CD4-positive, alpha-beta memory T cell (primary cell): ENCODE measurements at regions not wholly inside any gene's neighbourhood (a gene's known extent, or its start where the extent isn't known, plus 50 kb on each side); places are given as distances from the start of the nearest gene placed in this dataset.

Experiments
- CTCF ChIA-PET: fragments of 350-600 bp; sonication (Branson Sonifier 250); formaldehyde crosslinking; loops from one replicate; lab custom pipeline; 2021; ENCODE audit warnings: inconsistent platforms; ENCODE audit not compliant: partially characterized antibody; lab: Charles Lee
- POLR2A ChIA-PET: fragments of 350-600 bp; sonication (Branson Sonifier 250); formaldehyde crosslinking; loops from one replicate; lab custom pipeline; 2021; ENCODE audit not compliant: partially characterized antibody; lab: Charles Lee
- DNase-seq, 5 donors: peaks; one replicate each; pipeline versions ENCODE4 v3.0.0 to v3.0.0-alpha.2; 2020 to 2022; ENCODE audit warnings: mixed read lengths in 1 of 5
- H3K27ac ChIP-seq: one replicate; pipeline ENCODE4 v1.7.0; 2013; ENCODE audit warnings: low read depth, low read length
- H3K27me3 ChIP-seq: 2 replicates; pipeline ENCODE4 v1.7.0; 2013; ENCODE audit warnings: mild to moderate bottlenecking, low read length, moderate library complexity; ENCODE audit not compliant: insufficient read depth
- H3K36me3 ChIP-seq: 2 replicates; pipeline ENCODE4 v1.7.0; 2013; ENCODE audit warnings: mild to moderate bottlenecking, low read length, moderate library complexity; ENCODE audit not compliant: insufficient read depth
- H3K4me1 ChIP-seq: 2 replicates; pipeline ENCODE4 v1.7.0; 2013; ENCODE audit warnings: mild to moderate bottlenecking, low read length, moderate library complexity; ENCODE audit not compliant: insufficient read depth
- H3K4me3 ChIP-seq, 2 donors: one replicate each; pipeline ENCODE4 v1.7.0; 2013; ENCODE audit warnings: low read length in 2 of 2, mild to moderate bottlenecking in 1 of 2
- H3K9me3 ChIP-seq, 2 donors: one replicate each; pipeline ENCODE4 v1.7.0; 2013; ENCODE audit warnings: low read length in 2 of 2, control low read depth in 1 of 2; ENCODE audit not compliant: control insufficient read depth in 1 of 2
- H3K27ac Mint-ChIP-seq, 7 donors: one replicate each; pipeline ENCODE4 v1.8.0; 2020 to 2021; ENCODE audit warnings: mixed read lengths in 7 of 7, mild to moderate bottlenecking in 6 of 7, inconsistent platforms in 3 of 7, moderate library complexity in 3 of 7
- H3K27me3 Mint-ChIP-seq, 2 donors: one replicate each; pipeline ENCODE4 v1.8.0; 2020 to 2021; ENCODE audit warnings: mixed read lengths in 2 of 2
- H3K36me3 Mint-ChIP-seq, 2 donors: one replicate each; pipeline ENCODE4 v1.8.0; 2020 to 2021; ENCODE audit warnings: mixed read lengths in 2 of 2, inconsistent platforms in 1 of 2, mild to moderate bottlenecking in 1 of 2
- H3K4me1 Mint-ChIP-seq, 4 donors: one replicate each; pipeline ENCODE4 v1.8.0; 2020 to 2021; ENCODE audit warnings: mixed read lengths in 4 of 4, mild to moderate bottlenecking in 1 of 4
- H3K4me3 Mint-ChIP-seq, 8 donors: one replicate each; pipeline ENCODE4 v1.8.0; 2020 to 2021; ENCODE audit warnings: mixed read lengths in 8 of 8, mild to moderate bottlenecking in 7 of 8, moderate library complexity in 6 of 8, inconsistent platforms in 3 of 8
- H3K9me3 Mint-ChIP-seq, 8 donors: one replicate each; pipeline ENCODE4 v1.8.0; 2020 to 2021; ENCODE audit warnings: mixed read lengths in 8 of 8, mild to moderate bottlenecking in 5 of 8, inconsistent platforms in 3 of 8, moderate library complexity in 1 of 8
- intact Hi-C: fragments of 100-400 bp; cut with micrococcal nuclease; formaldehyde crosslinking; loops from one replicate; pipeline ENCODE4 v1.15.1; 2023

DNA sequence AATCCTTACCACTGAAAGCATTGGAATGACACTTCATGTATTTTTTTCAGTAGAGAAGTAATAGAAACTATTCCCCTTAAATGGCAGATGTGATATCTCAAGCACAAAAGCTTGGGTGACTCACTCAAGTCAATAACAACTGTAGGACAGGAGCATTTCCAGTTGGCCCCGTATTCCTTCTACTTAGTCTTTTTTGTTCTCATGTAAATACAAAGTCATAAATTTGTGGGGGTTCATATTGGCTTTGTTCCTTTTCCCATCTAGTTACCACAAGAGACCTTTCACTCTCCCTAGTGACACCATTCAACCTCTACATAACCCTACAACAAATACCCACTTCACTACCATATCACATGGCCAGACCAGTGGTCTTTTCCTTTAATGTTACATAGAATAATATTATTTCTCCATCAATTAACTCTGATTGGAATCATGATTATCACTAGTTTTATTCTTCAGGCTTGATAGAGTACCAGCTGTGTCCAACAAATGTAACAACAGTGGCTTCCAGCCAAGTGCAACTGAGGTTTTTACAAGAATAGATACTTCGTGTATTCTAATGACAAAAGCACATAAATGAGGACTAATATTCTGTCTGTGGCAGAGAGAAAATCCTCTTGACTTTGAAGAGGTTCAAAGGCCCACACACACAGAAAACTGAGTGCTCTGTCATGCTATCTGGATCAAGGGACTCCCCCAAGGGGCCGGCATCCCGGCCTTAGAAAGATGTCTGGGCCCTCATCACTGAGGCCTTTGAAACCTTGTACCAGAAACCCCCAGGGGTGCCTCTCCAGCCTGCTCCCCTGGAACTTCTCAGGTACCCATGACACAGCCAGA is 94.0 kb upstream of the THBS1 start:
- no peaks in the 10 kb centered on the region for H3K9me3 Mint-ChIP-seq
- H3K27me3 Mint-ChIP-seq: peaks cover 1 to 4% of the 10 kb centered on the region in 2 donors
- Histone ChIP-seq H3K4me3 (no peak overlapping the region), H3K27me3 (no peaks in the 10 kb centered on the region), H3K36me3 (no peaks in the 10 kb centered on the region), H3K9me3 (no peaks in the 10 kb centered on the region), H3K27ac (no peak overlapping the region), H3K4me1 (no peaks in the 10 kb centered on the region)
- DNase-seq: no peak
- intact Hi-C loops: no loop called here
- CTCF ChIA-PET: no interaction called here
- H3K4me1 Mint-ChIP-seq: no peaks in the 10 kb centered on the region
- no peak overlapping the region for H3K4me3 Mint-ChIP-seq
- no peak overlapping the region for H3K27ac Mint-ChIP-seq
- H3K36me3 Mint-ChIP-seq: no peaks in the 10 kb centered on the region
- POLR2A ChIA-PET: no interaction called here

DNA sequence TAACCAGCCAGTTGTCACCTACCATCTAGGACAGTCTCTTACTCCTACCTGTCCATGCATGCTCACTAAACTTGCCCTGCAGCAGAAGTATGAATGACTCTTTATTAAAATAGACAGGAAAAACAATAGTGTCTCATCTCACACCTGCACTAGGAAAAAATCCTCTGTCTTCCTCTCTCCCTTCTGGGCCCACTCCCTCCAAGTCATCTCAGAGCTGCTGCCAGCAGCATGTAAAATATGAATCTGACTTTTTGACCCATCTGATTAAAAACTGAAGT is 93.5 kb upstream of the THBS1 start:
- no peaks in the 10 kb centered on the region for H3K27me3 ChIP-seq
- no peak for DNase-seq
- no peaks in the 10 kb centered on the region for H3K4me1 ChIP-seq
- H3K36me3 ChIP-seq: no peaks in the 10 kb centered on the region
- H3K9me3 Mint-ChIP-seq: no peaks in the 10 kb centered on the region
- intact Hi-C loops: no loop called here
- H3K27me3 Mint-ChIP-seq: peaks cover under 1 to 4% of the 10 kb centered on the region in 2 donors
- no peak overlapping the region for H3K4me3 ChIP-seq
- H3K27ac ChIP-seq: no peak overlapping the region
- H3K27ac Mint-ChIP-seq: no peak overlapping the region
- H3K36me3 Mint-ChIP-seq: no peaks in the 10 kb centered on the region
- no peaks in the 10 kb centered on the region for H3K4me1 Mint-ChIP-seq
- ChIA-PET CTCF (no interaction called here), POLR2A (no interaction called here)
- H3K9me3 ChIP-seq: no peaks in the 10 kb centered on the region
- H3K4me3 Mint-ChIP-seq: no peak overlapping the region

DNA sequence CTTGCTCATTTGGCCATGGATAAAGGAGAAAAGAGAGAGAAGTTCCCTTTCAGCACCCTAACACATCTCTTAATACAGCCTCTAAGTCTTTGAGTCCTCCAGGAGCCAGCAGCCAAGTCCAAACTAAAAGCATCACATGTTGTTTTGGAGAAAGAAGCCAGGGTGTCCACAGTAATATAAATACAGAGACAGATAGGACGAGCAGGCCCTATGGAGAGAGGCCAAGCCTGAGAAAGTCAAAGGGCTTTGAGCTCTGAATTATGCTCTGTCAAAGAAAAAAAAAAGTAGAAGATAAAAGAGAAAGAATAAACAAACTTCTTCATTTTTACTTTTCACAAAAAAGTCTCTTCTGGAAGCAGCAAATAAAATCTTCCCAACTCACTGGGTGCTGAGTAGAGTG is 92.4 kb upstream of the THBS1 start:
- peaks cover 4% of the 10 kb centered on the region in 2 donors for H3K27me3 Mint-ChIP-seq
- no peaks in the 10 kb centered on the region for H3K36me3 Mint-ChIP-seq
- H3K27me3 ChIP-seq: no peaks in the 10 kb centered on the region
- no peaks in the 10 kb centered on the region for H3K4me1 Mint-ChIP-seq
- no peaks in the 10 kb centered on the region for H3K4me1 ChIP-seq
- no peaks in the 10 kb centered on the region for H3K36me3 ChIP-seq
- no peak overlapping the region for H3K4me3 ChIP-seq
- CTCF ChIA-PET: no interaction called here
- intact Hi-C loops: no loop called here
- H3K4me3 Mint-ChIP-seq: no peak overlapping the region
- H3K9me3 ChIP-seq: no peaks in the 10 kb centered on the region
- no peaks in the 10 kb centered on the region for H3K9me3 Mint-ChIP-seq
- no peak for DNase-seq
- H3K27ac Mint-ChIP-seq: no peak overlapping the region
- POLR2A ChIA-PET: no interaction called here
- H3K27ac ChIP-seq: no peak overlapping the region

DNA sequence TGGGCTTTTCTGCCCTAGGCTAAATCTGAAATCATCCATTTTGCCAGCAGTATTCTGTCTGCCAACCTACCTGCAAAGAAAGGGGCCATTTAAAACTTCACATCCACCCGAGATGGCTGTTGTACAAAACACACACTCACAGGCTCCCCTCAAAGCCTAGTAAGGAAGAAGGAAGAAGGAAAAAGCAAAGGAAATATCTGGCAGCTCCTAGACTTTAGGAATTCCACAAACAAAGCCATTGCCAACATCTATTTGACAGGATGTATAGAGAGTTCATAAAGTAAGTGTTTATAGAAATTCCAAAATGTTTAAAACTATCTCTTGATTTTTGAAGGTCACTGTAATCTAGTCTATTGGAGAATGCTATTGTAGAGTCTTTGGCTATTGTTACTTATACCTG is 91.9 kb upstream of the THBS1 start:
- intact Hi-C loops: no loop called here
- H3K9me3 Mint-ChIP-seq: no peaks in the 10 kb centered on the region
- H3K4me1 ChIP-seq: no peaks in the 10 kb centered on the region

DNA sequence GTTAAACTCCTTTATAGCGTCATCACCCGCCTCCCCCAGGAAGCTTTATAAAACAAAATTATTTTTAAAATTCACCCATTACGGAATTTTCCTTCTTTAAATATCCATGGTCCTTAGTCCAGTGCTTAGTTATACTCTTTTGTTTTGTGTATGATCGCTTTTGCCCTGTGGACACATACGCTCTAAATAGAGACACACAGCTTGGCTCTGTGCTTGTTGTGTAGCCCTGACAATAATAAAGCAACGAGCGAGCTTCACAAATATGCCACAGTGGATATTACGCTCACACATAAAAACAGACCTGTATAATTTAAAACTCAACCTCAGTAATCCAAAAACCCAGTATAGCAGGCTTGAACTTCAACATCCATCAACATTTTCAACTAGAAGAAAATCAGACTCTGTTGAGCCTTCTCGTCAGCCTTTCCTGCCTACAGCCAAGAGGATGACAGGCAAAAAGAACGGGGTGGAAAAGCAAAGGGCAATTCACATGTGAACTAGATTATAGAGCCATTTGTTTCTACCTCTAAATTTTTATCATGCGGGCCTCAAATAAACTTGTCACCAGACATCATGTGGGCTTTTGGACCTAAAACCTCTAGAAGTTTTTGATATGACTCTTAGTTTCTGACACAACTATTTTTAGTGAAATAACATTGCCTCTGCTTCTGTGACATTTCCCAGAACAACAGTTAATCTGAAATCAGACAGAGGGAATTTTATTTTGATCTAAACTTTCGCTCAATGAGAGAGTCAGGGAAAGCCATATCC is 89.6 kb upstream of the THBS1 start:
- Histone ChIP-seq H3K4me3 (no peak overlapping the region), H3K27ac (no peak overlapping the region), H3K27me3 (no peaks in the 10 kb centered on the region), H3K36me3 (no peaks in the 10 kb centered on the region), H3K9me3 (no peaks in the 10 kb centered on the region), H3K4me1 (no peaks in the 10 kb centered on the region)
- POLR2A ChIA-PET: no interaction called here
- Mint-ChIP-seq H3K27ac (no peak overlapping the region), H3K27me3 (peaks cover 7 to 14% of the 10 kb centered on the region in 2 donors), H3K9me3 (no peaks in the 10 kb centered on the region), H3K36me3 (no peaks in the 10 kb centered on the region), H3K4me1 (no peaks in the 10 kb centered on the region), H3K4me3 (no peak overlapping the region)
- no peak for DNase-seq
- CTCF ChIA-PET: no interaction called here
- intact Hi-C loops: no loop called here

More for the DNA sequence above, 91.9 kb upstream of the THBS1 start:
- H3K27ac Mint-ChIP-seq: no peak overlapping the region
- no peaks in the 10 kb centered on the region for H3K9me3 ChIP-seq
- no peak overlapping the region for H3K4me3 ChIP-seq
- POLR2A ChIA-PET: no interaction called here
- no peaks in the 10 kb centered on the region for H3K36me3 Mint-ChIP-seq
- no peak for DNase-seq
- H3K27me3 Mint-ChIP-seq: peaks cover 4 to 5% of the 10 kb centered on the region in 2 donors
- H3K36me3 ChIP-seq: no peaks in the 10 kb centered on the region
- no peak overlapping the region for H3K4me3 Mint-ChIP-seq
- no peak overlapping the region for H3K27ac ChIP-seq
- H3K4me1 Mint-ChIP-seq: no peaks in the 10 kb centered on the region
- H3K27me3 ChIP-seq: no peaks in the 10 kb centered on the region
- CTCF ChIA-PET: no interaction called here

DNA sequence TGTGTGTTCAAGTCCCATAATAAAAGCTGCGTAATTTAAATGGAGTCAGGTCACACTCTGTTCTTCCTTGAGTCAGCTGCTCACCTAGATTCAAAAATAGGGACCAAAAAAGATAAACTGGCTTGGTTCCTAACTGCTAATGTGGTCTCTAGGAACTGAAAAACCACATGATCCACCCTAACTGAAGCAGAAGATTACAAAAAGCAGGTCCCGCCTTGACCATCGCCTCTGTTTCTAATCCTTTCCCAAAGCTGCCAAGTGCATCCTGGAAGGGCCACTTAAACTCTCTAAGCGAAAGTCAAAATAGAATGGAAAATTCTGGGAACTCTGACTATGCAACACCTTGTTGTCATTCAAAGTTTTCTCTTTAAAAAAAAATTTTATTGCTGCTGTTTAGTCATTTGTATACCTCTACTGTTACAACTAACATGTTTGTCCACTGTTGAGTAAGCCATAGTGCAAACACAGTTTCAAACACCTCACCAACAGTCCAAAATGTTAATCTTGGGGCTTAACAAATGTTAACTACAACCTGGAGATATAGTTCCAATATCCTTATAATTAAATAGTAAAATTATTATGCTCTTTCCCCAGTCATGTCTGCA is 88.9 kb upstream of the THBS1 start:
- Histone ChIP-seq H3K27ac (no peak overlapping the region), H3K4me1 (no peaks in the 10 kb centered on the region), H3K9me3 (no peaks in the 10 kb centered on the region), H3K36me3 (no peaks in the 10 kb centered on the region), H3K4me3 (no peak overlapping the region), H3K27me3 (no peaks in the 10 kb centered on the region)
- Mint-ChIP-seq H3K27ac (no peak overlapping the region), H3K36me3 (no peaks in the 10 kb centered on the region), H3K9me3 (no peaks in the 10 kb centered on the region), H3K4me3 (no peak overlapping the region), H3K27me3 (peaks cover 7 to 14% of the 10 kb centered on the region in 2 donors), H3K4me1 (no peaks in the 10 kb centered on the region)
- CTCF ChIA-PET: no interaction called here
- intact Hi-C loops: no loop called here
- POLR2A ChIA-PET: no interaction called here
- DNase-seq: no peak

DNA sequence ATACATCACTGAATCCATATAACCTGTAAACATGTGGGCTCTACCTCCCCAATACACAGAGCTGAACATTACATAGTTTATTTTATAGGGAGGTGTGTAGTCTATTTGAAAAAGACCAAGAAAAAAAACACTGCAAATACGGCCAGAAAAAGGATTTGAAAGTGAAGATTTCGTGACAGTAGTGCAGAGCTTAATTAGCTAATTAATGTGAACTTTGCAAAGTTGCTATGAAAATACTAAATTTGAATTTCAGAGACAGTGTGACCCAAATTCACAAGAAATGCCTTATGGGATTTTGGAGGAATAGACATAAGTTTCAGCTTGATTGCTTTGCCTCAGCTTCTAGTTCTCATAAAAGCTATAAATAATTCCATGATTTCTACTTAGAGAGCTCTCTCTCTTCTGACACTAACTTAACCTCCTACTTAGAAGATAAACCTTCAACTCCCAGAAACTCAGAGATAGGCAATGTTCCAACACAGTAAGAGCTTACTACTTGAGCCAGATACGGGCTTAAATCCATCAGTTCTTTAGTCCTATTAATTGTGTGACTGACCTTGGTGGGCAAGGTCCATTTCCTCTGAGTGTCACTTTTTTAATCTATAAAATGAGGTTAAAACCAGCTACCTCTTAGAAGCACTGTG is 87.3 kb upstream of the THBS1 start:
- POLR2A ChIA-PET: no interaction called here
- intact Hi-C loops: no loop called here

More for the DNA sequence above, 87.3 kb upstream of the THBS1 start:
- H3K27me3 Mint-ChIP-seq: peaks cover 8 to 14% of the 10 kb centered on the region in 2 donors
- H3K4me1 Mint-ChIP-seq: no peaks in the 10 kb centered on the region
- H3K9me3 Mint-ChIP-seq: no peaks in the 10 kb centered on the region
- H3K36me3 Mint-ChIP-seq: no peaks in the 10 kb centered on the region
- no peak overlapping the region for H3K4me3 ChIP-seq
- CTCF ChIA-PET: no interaction called here
- no peaks in the 10 kb centered on the region for H3K4me1 ChIP-seq
- no peak overlapping the region for H3K27ac Mint-ChIP-seq
- no peaks in the 10 kb centered on the region for H3K9me3 ChIP-seq
- H3K27me3 ChIP-seq: no peaks in the 10 kb centered on the region
- no peaks in the 10 kb centered on the region for H3K36me3 ChIP-seq
- DNase-seq: no peak
- H3K27ac ChIP-seq: no peak overlapping the region
- H3K4me3 Mint-ChIP-seq: no peak overlapping the region
